Esophagus squamous epithelium (tissue), 4 donors: ENCODE measurements at regions not wholly inside any gene's neighbourhood (a gene's known extent, or its start where the extent isn't known, plus 50 kb on each side); places are given as distances from the start of the nearest gene placed in this dataset.

ENCODE experiments used
- POLR2A ChIP-seq, 4 donors: fragments of 450-650 bp; IDR thresholded peaks; one replicate each; pipeline ENCODE4 v1.6.1; 2017; ENCODE audit warnings: antibody characterized with exemption in 4 of 4, mild to moderate bottlenecking in 4 of 4, moderate library complexity in 3 of 4
- TF ChIP-seq, protein P1 (sequence below), 6 experiments: fragments of 450-650 bp in 4 of 6; fragments of 200-600 bp in 2 of 6; sonication (generic) in 2 of 6; IDR thresholded peaks; one replicate each; pipeline ENCODE4 v1.5.1; 2016 to 2019; ENCODE audit warnings: antibody characterized with exemption in 6 of 6, mild to moderate bottlenecking in 4 of 6, moderate library complexity in 4 of 6

DNA sequence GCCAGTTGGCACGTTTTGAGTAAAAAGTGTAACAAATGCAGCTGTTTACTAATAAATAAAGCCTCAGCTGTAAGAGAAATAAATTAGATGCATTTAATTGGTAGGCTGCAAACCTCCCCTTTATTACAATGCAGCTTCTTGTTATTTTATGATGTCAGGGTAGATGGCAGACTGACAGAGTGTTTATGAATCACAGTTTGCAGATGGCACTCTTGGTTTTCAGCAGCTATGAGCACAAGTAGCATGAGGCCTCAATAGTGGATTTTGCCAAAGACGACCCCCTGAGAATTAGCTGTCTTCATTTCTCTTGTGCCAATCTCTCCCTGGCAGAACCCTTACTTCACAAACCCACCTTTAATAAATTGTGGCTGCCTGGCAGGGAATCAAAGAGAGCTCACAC is 161.2 kb upstream of the C1orf87 start:
- no peak for TF ChIP-seq POLR2A (IDR thresholded peaks at IDR 0.05)
- TF ChIP-seq, protein P1, sequence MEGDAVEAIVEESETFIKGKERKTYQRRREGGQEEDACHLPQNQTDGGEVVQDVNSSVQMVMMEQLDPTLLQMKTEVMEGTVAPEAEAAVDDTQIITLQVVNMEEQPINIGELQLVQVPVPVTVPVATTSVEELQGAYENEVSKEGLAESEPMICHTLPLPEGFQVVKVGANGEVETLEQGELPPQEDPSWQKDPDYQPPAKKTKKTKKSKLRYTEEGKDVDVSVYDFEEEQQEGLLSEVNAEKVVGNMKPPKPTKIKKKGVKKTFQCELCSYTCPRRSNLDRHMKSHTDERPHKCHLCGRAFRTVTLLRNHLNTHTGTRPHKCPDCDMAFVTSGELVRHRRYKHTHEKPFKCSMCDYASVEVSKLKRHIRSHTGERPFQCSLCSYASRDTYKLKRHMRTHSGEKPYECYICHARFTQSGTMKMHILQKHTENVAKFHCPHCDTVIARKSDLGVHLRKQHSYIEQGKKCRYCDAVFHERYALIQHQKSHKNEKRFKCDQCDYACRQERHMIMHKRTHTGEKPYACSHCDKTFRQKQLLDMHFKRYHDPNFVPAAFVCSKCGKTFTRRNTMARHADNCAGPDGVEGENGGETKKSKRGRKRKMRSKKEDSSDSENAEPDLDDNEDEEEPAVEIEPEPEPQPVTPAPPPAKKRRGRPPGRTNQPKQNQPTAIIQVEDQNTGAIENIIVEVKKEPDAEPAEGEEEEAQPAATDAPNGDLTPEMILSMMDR (IDR thresholded peaks at IDR 0.05) = no peak
